ENCODE measurements at regions not wholly inside any gene's neighbourhood (a gene's known extent, or its start where the extent isn't known, plus 50 kb on each side); places are given as distances from the start of the nearest gene placed in this dataset.
A peak's percentile ranks its signal among the peaks of the same experiment; 100 is the strongest.

GRCh38 chr2:146939991-146940685 is 904.7 kb upstream of the ACVR2A start:
- peak; percentile 68 for DNase-seq

GRCh38 chr2:146934921-146935320 is 909.9 kb upstream of the ACVR2A start:
- no peak for DNase-seq

- no peak for DNase-seq
Measured at GRCh38 chr2:146931109-146931508, 913.7 kb upstream of the ACVR2A start.

- DNase-seq = peak; percentile 47
Measured at GRCh38 chr2:146927080-146927711, 917.6 kb upstream of the ACVR2A start.

- DNase-seq = no peak
Measured at GRCh38 chr2:146918280-146918679, 926.5 kb upstream of the ACVR2A start.

GRCh38 chr2:146917431-146918042 is 927.3 kb upstream of the ACVR2A start:
- no peak for DNase-seq

- DNase-seq = no peak
Measured at GRCh38 chr2:146916914-146917313, 927.9 kb upstream of the ACVR2A start.

GRCh38 chr2:146913476-146913875 is 931.4 kb upstream of the ACVR2A start:
- DNase-seq = no peak

GRCh38 chr2:146912536-146912935 is 932.3 kb upstream of the ACVR2A start:
- DNase-seq = no peak

- DNase-seq = no peak
Measured at GRCh38 chr2:146908776-146909175, 936.1 kb upstream of the ACVR2A start.

- no peak for DNase-seq
Measured at GRCh38 chr2:146898083-146898482, 946.7 kb upstream of the ACVR2A start.

- no peak for DNase-seq
Measured at GRCh38 chr2:146894514-146894913, 950.3 kb upstream of the ACVR2A start.

- no peak for DNase-seq
Measured at GRCh38 chr2:146893500-146894041, 951.3 kb upstream of the ACVR2A start.

GRCh38 chr2:146890491-146890890 is 954.3 kb upstream of the ACVR2A start:
- DNase-seq = no peak

- DNase-seq = peak; percentile 12
Measured at GRCh38 chr2:146879882-146880281, 964.9 kb upstream of the ACVR2A start.

GRCh38 chr2:146874260-146874658 is 970.6 kb upstream of the ACVR2A start:
- peak; percentile 48 for DNase-seq

GRCh38 chr2:146873646-146874259 is 971.1 kb upstream of the ACVR2A start:
- DNase-seq = no peak

GRCh38 chr2:146873056-146873455 is 971.8 kb upstream of the ACVR2A start:
- no peak for DNase-seq

- no peak for DNase-seq
Measured at GRCh38 chr2:146870691-146871090, 974.1 kb upstream of the ACVR2A start.

- DNase-seq = no peak
Measured at GRCh38 chr2:146869328-146869727, 975.5 kb upstream of the ACVR2A start.

- DNase-seq = no peak
Measured at GRCh38 chr2:146868051-146868450, 976.8 kb upstream of the ACVR2A start.

GRCh38 chr2:146867477-146867986 is 977.3 kb upstream of the ACVR2A start:
- no peak for DNase-seq

- DNase-seq = peak; percentile 40
Measured at GRCh38 chr2:146853741-146854444, 990.9 kb upstream of the ACVR2A start.

Measured in fibroblast of skin of right biceps (primary cell).